ENCODE measurements at regions not wholly inside any gene's neighbourhood (a gene's known extent, or its start where the extent isn't known, plus 50 kb on each side); places are given as distances from the start of the nearest gene placed in this dataset.
"Not testable (repeated sequence)": the region's sequence is repeated elsewhere in the genome, so short reads cannot be mapped to it uniquely, and the experiment has no call there.

DNA sequence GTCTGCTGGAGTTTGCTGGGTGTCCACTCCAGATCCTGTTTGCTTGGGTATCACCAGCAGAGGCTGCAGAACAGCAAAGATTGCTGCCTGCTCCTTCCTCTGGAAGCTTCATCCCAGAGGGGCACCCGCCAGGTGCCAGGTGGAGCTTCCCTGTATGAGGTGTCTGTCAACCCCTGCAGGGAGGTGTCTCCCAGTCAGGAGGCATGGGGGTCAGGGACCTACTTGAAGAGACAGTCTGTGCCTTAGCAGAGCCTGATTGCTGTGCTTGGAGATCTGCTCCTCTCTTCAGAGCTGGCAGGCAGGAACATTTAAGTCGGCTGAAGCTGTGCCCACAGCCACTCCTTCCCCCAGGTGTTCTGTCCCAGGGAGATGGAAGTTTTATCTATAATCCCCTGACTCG, 376.8 kb upstream of the POU1F1 start:
- not testable (repeated sequence) for H3K23ac ChIP-seq (ENCODE audit: low read length); H3K18ac ChIP-seq (ENCODE audit: low read length); H3K36me3 ChIP-seq (ENCODE audit: control insufficient read depth, insufficient read depth, low read length); H3K79me2 ChIP-seq (ENCODE audit: control insufficient read depth, insufficient read depth, low read length); H3K4me3 ChIP-seq (ENCODE audit: low read length); H3K4me1 ChIP-seq (ENCODE audit: control insufficient read depth, low read depth, low read length); H4K5ac ChIP-seq (ENCODE audit: low read length); H3K27me3 ChIP-seq (ENCODE audit: insufficient read depth, low read length, poor library complexity); H2BK120ac ChIP-seq (ENCODE audit: low read depth, low read length); H3K4ac ChIP-seq (ENCODE audit: low read depth, low read length); H4K8ac ChIP-seq (ENCODE audit: low read depth, low read length); H3K4me2 ChIP-seq (ENCODE audit: low read length); H2BK15ac ChIP-seq (replicated peaks; ENCODE audit: low read depth); H2AK5ac ChIP-seq (ENCODE audit: low read length); H3K79me1 ChIP-seq (ENCODE audit: low read length); H2BK5ac ChIP-seq (ENCODE audit: low read length); DNase-seq; H3K27ac ChIP-seq (ENCODE audit: low read depth, low read length); H3K9ac ChIP-seq (ENCODE audit: low read length); H3K56ac ChIP-seq (ENCODE audit: low read length)
- WGBS (ENCODE audit: extremely low coverage, insufficient coverage, low lambda C conversion rate), result no CpG with 5 or more reads among the region's 3 CpGs

DNA sequence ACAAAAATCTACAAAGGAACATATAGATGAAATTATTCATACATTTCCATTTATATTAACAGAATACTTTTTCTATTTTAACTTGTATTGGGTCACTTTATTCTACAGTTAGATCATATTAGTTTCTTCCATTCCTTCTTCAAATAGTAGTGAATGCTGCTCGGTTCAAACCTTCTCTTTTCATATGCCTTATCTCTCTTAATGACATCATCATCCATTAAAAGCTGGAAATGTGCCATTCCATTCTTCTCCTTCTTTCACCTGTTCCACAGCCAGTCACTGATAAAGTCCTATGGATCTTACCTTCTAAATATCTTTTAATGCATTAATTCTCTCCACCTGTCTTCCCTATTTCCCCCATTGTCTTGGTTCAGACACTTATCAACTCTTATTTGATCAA, 358.0 kb upstream of the POU1F1 start:
- H3K4me3 ChIP-seq (ENCODE audit: low read length), result no peak overlapping the region
- H3K4me2 ChIP-seq (ENCODE audit: low read length), result no peak overlapping the region
- H3K4ac ChIP-seq (ENCODE audit: low read depth, low read length), result no peak overlapping the region
- no peaks in the 10 kb centered on the region for H3K79me1 ChIP-seq (ENCODE audit: low read length)
- H2AK5ac ChIP-seq (ENCODE audit: low read length), result no peak overlapping the region
- no CpG with 5 or more reads among the region's 1 CpG for WGBS (ENCODE audit: extremely low coverage, insufficient coverage, low lambda C conversion rate)
- no peak overlapping the region for H4K5ac ChIP-seq (ENCODE audit: low read length)
- H3K18ac ChIP-seq (ENCODE audit: low read length), result no peak overlapping the region
- no peak overlapping the region for H3K27ac ChIP-seq (ENCODE audit: low read depth, low read length)
- no peaks in the 10 kb centered on the region for H3K4me1 ChIP-seq (ENCODE audit: control insufficient read depth, low read depth, low read length)
- no peak overlapping the region for H2BK5ac ChIP-seq (ENCODE audit: low read length)
- H3K27me3 ChIP-seq (ENCODE audit: insufficient read depth, low read length, poor library complexity), result no peaks in the 10 kb centered on the region
- H3K23ac ChIP-seq (ENCODE audit: low read length), result no peak overlapping the region
- H3K56ac ChIP-seq (ENCODE audit: low read length), result no peak overlapping the region
- no peak overlapping the region for H4K8ac ChIP-seq (ENCODE audit: low read depth, low read length)
- H2BK120ac ChIP-seq (ENCODE audit: low read depth, low read length), result no peak overlapping the region
- no peaks in the 10 kb centered on the region for H3K79me2 ChIP-seq (ENCODE audit: control insufficient read depth, insufficient read depth, low read length)
- H3K9ac ChIP-seq (ENCODE audit: low read length), result no peak overlapping the region
- H2BK15ac ChIP-seq (replicated peaks; ENCODE audit: low read depth), result no peak overlapping the region
- no peaks in the 10 kb centered on the region for H3K36me3 ChIP-seq (ENCODE audit: control insufficient read depth, insufficient read depth, low read length)
- no peak for DNase-seq

DNA sequence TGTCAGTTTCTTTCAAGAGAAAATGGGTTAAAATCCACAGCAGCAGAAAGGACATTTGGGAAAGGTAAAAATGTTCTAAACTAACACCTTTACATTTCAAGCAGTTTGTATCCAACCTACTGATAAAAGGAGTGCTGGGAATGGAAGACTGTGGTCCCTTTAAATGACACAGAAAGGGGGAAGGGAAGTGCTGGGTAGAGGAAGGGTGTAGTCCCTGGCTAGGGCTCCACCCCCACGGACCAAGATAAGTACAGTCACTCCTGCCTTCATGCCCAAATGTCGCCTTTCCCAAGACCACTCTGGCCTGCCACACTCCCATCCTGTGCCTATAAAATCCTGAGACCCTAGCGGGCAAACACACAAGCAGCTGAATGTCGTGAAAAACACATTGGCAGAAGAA, 350.9 kb upstream of the POU1F1 start:
- no peak overlapping the region for H2BK5ac ChIP-seq (ENCODE audit: low read length)
- no peaks in the 10 kb centered on the region for H3K79me1 ChIP-seq (ENCODE audit: low read length)
- H3K27ac ChIP-seq (ENCODE audit: low read depth, low read length), result no peak overlapping the region
- no peak overlapping the region for H3K18ac ChIP-seq (ENCODE audit: low read length)
- H2BK15ac ChIP-seq (replicated peaks; ENCODE audit: low read depth), result no peak overlapping the region
- H3K4me2 ChIP-seq (ENCODE audit: low read length), result no peak overlapping the region
- no peak overlapping the region for H3K4ac ChIP-seq (ENCODE audit: low read depth, low read length)
- no peak overlapping the region for H2BK120ac ChIP-seq (ENCODE audit: low read depth, low read length)
- no peak overlapping the region for H3K56ac ChIP-seq (ENCODE audit: low read length)
- no peaks in the 10 kb centered on the region for H3K36me3 ChIP-seq (ENCODE audit: control insufficient read depth, insufficient read depth, low read length)
- H2AK5ac ChIP-seq (ENCODE audit: low read length), result no peak overlapping the region
- no CpG with 5 or more reads among the region's 4 CpGs for WGBS (ENCODE audit: extremely low coverage, insufficient coverage, low lambda C conversion rate)
- no peak for DNase-seq
- no peak overlapping the region for H3K9ac ChIP-seq (ENCODE audit: low read length)
- H4K8ac ChIP-seq (ENCODE audit: low read depth, low read length), result no peak overlapping the region
- no peaks in the 10 kb centered on the region for H3K4me1 ChIP-seq (ENCODE audit: control insufficient read depth, low read depth, low read length)
- H3K23ac ChIP-seq (ENCODE audit: low read length), result no peak overlapping the region
- H3K27me3 ChIP-seq (ENCODE audit: insufficient read depth, low read length, poor library complexity), result no peaks in the 10 kb centered on the region
- no peak overlapping the region for H3K4me3 ChIP-seq (ENCODE audit: low read length)
- no peak overlapping the region for H4K5ac ChIP-seq (ENCODE audit: low read length)
- H3K79me2 ChIP-seq (ENCODE audit: control insufficient read depth, insufficient read depth, low read length), result no peaks in the 10 kb centered on the region

DNA sequence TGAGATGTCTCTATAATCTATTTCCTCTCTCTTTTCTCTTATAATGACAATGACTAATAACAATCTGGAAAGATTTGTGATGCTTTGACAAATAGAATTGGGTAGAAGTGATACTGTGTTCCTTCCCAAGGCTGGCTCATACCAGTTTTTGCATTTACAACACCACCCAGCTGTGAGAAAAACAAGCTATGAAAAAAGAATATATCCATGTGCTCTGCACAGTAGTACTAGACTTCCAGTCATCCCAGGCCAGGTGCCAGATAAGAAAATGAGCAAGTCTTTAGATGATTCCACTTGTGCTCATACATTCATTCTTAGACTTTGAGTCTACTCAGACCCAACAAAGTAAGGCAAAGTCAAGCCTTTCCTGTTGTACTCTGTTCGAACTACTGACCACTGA, 350.2 kb upstream of the POU1F1 start:
- H3K4ac ChIP-seq (ENCODE audit: low read depth, low read length), result no peak overlapping the region
- no peak overlapping the region for H2BK5ac ChIP-seq (ENCODE audit: low read length)
- no peak overlapping the region for H3K56ac ChIP-seq (ENCODE audit: low read length)
- no peak overlapping the region for H2AK5ac ChIP-seq (ENCODE audit: low read length)
- no peaks in the 10 kb centered on the region for H3K36me3 ChIP-seq (ENCODE audit: control insufficient read depth, insufficient read depth, low read length)
- H4K8ac ChIP-seq (ENCODE audit: low read depth, low read length), result no peak overlapping the region
- no peak overlapping the region for H3K9ac ChIP-seq (ENCODE audit: low read length)
- H4K5ac ChIP-seq (ENCODE audit: low read length), result no peak overlapping the region
- H3K79me1 ChIP-seq (ENCODE audit: low read length), result no peaks in the 10 kb centered on the region
- no peak overlapping the region for H3K4me2 ChIP-seq (ENCODE audit: low read length)
- no peak overlapping the region for H2BK15ac ChIP-seq (replicated peaks; ENCODE audit: low read depth)
- no peak overlapping the region for H3K23ac ChIP-seq (ENCODE audit: low read length)
- WGBS (ENCODE audit: extremely low coverage, insufficient coverage, low lambda C conversion rate), result no CpG with 5 or more reads among the region's 1 CpG
- DNase-seq, result no peak
- no peaks in the 10 kb centered on the region for H3K27me3 ChIP-seq (ENCODE audit: insufficient read depth, low read length, poor library complexity)
- H3K79me2 ChIP-seq (ENCODE audit: control insufficient read depth, insufficient read depth, low read length), result no peaks in the 10 kb centered on the region
- no peak overlapping the region for H3K4me3 ChIP-seq (ENCODE audit: low read length)
- no peaks in the 10 kb centered on the region for H3K4me1 ChIP-seq (ENCODE audit: control insufficient read depth, low read depth, low read length)
- no peak overlapping the region for H2BK120ac ChIP-seq (ENCODE audit: low read depth, low read length)
- no peak overlapping the region for H3K18ac ChIP-seq (ENCODE audit: low read length)
- no peak overlapping the region for H3K27ac ChIP-seq (ENCODE audit: low read depth, low read length)

DNA sequence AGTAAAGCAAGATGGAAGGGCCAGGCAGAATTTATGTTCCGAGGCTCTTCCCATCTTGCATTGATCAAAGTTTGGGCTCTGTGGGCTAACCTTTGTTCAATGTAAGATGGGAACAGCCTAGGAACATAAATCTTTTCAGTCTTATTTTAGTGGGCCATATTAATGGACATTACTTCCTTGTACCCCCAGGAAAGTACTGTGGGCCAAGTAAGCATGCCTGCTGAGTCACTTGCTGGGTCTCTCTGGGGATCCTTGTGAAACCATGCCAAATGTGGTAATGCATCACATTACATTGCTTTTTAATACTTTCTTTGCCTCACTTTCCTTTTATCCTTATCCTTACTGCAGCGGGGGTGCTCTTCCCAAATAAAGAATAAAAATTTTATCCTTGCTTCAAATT, 349.5 kb upstream of the POU1F1 start:
- H3K9ac ChIP-seq (ENCODE audit: low read length), result no peak overlapping the region
- no CpG with 5 or more reads among the region's 2 CpGs for WGBS (ENCODE audit: extremely low coverage, insufficient coverage, low lambda C conversion rate)

DNA sequence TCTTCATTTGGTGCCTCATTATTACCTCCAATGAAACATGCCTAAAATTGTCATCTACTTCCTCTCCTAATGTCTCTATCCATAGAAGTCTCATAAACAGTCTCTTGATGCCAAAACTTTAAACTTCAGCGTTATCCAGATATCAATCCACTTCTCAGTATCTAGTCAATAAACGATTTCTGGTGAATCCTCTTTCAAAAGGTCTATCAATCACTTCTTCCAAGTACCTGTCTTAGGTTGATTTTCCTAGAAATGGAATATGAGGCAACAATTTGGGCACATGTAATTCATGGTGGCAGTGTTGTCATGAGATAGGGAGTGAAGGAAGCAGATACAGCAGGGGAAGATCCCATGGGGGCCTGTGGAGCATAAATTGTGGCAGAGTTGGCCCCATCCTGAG, 348.5 kb upstream of the POU1F1 start:
- H3K56ac ChIP-seq (ENCODE audit: low read length), result no peak overlapping the region
- no peak overlapping the region for H3K23ac ChIP-seq (ENCODE audit: low read length)
- no peak overlapping the region for H3K4me2 ChIP-seq (ENCODE audit: low read length)
- H4K8ac ChIP-seq (ENCODE audit: low read depth, low read length), result no peak overlapping the region
- WGBS (ENCODE audit: extremely low coverage, insufficient coverage, low lambda C conversion rate), result no CpG with 5 or more reads among the region's 2 CpGs
- H3K27me3 ChIP-seq (ENCODE audit: insufficient read depth, low read length, poor library complexity), result no peaks in the 10 kb centered on the region
- no peak for DNase-seq
- no peak overlapping the region for H3K27ac ChIP-seq (ENCODE audit: low read depth, low read length)
- no peaks in the 10 kb centered on the region for H3K79me2 ChIP-seq (ENCODE audit: control insufficient read depth, insufficient read depth, low read length)
- H3K4ac ChIP-seq (ENCODE audit: low read depth, low read length), result no peak overlapping the region
- no peak overlapping the region for H2AK5ac ChIP-seq (ENCODE audit: low read length)
- no peaks in the 10 kb centered on the region for H3K36me3 ChIP-seq (ENCODE audit: control insufficient read depth, insufficient read depth, low read length)
- H4K5ac ChIP-seq (ENCODE audit: low read length), result no peak overlapping the region
- H3K79me1 ChIP-seq (ENCODE audit: low read length), result no peaks in the 10 kb centered on the region
- H3K18ac ChIP-seq (ENCODE audit: low read length), result no peak overlapping the region
- no peak overlapping the region for H3K9ac ChIP-seq (ENCODE audit: low read length)
- H2BK120ac ChIP-seq (ENCODE audit: low read depth, low read length), result no peak overlapping the region
- H2BK5ac ChIP-seq (ENCODE audit: low read length), result no peak overlapping the region
- no peak overlapping the region for H2BK15ac ChIP-seq (replicated peaks; ENCODE audit: low read depth)
- H3K4me1 ChIP-seq (ENCODE audit: control insufficient read depth, low read depth, low read length), result no peaks in the 10 kb centered on the region
- no peak overlapping the region for H3K4me3 ChIP-seq (ENCODE audit: low read length)

More for the DNA sequence above, 349.5 kb upstream of the POU1F1 start:
- Histone ChIP-seq H3K4me1 (ENCODE audit: control insufficient read depth, low read depth, low read length) (no peaks in the 10 kb centered on the region), H3K27ac (ENCODE audit: low read depth, low read length) (no peak overlapping the region), H3K4me3 (ENCODE audit: low read length) (no peak overlapping the region), H3K4me2 (ENCODE audit: low read length) (no peak overlapping the region), H2BK5ac (ENCODE audit: low read length) (no peak overlapping the region), H3K27me3 (ENCODE audit: insufficient read depth, low read length, poor library complexity) (no peaks in the 10 kb centered on the region), H4K5ac (ENCODE audit: low read length) (no peak overlapping the region), H3K79me2 (ENCODE audit: control insufficient read depth, insufficient read depth, low read length) (no peaks in the 10 kb centered on the region), H3K56ac (ENCODE audit: low read length) (no peak overlapping the region), H2BK15ac (replicated peaks; ENCODE audit: low read depth) (no peak overlapping the region), H3K23ac (ENCODE audit: low read length) (no peak overlapping the region), H3K4ac (ENCODE audit: low read depth, low read length) (no peak overlapping the region), H3K36me3 (ENCODE audit: control insufficient read depth, insufficient read depth, low read length) (no peaks in the 10 kb centered on the region), H2BK120ac (ENCODE audit: low read depth, low read length) (no peak overlapping the region), H2AK5ac (ENCODE audit: low read length) (no peak overlapping the region), H3K79me1 (ENCODE audit: low read length) (no peaks in the 10 kb centered on the region), H4K8ac (ENCODE audit: low read depth, low read length) (no peak overlapping the region), H3K18ac (ENCODE audit: low read length) (no peak overlapping the region)
- DNase-seq, result no peak
